Stimulated activated CD4-positive, alpha-beta T cell treated with anti-CD3 and anti-CD28 coated beads, TNF-alpha, amount 100 ng/mL, for 1 hour (primary cell): ENCODE measurements at regions not wholly inside any gene's neighbourhood (a gene's known extent, or its start where the extent isn't known, plus 50 kb on each side); places are given as distances from the start of the nearest gene placed in this dataset.
A peak's percentile ranks its signal among the peaks of the same experiment; 100 is the strongest.
"Not testable (repeated sequence)": the region's sequence is repeated elsewhere in the genome, so short reads cannot be mapped to it uniquely, and the experiment has no call there.

Experiments
- DNase-seq, 3 donors: peaks; one replicate each; pipeline ENCODE4 v3.0.0-alpha.2; 2020; ENCODE audit warnings: low read depth in 3 of 3, low spot score in 1 of 3

DNA sequence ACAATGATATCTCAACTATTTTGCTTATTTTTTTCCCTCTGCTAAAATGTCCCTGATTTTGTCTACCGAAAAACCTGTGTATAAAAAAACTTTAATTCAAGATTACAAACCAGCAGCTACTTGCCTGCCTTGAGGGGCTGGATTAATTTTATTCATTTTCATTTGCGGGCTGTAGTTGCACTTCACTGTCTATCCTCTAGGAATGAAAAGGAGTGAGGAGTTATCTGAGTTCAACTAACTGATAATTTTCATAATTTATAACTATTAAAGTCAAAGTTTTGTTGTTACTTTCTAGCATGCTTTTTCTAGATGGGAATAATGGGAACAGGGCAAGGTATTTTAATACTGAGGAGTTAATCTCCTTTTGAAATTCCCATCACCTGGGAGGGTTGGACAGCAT lies 50.3 kb upstream of the AGTPBP1 start:
- DNase-seq: not testable (repeated sequence)

- DNase-seq: not testable (repeated sequence)
Measured at GRCh38 chr9:85802978-85803695, 61.4 kb upstream of the AGTPBP1 start.

DNA sequence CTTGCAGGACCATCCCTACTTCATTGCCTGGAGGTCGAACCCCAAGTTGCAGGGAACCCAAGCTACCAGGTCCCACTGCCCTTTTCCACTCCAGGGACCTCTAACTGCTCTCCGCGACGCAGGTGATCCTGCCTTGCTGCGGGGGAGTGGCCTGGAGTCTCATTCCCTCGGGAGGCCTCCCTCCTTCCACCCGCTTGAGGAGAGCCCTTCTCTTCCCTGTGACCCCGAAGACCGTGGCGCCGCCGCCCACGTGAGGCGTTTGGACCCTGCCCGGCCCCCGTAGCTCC lies 63.0 kb upstream of the AGTPBP1 start:
- not testable (repeated sequence) for DNase-seq

DNA sequence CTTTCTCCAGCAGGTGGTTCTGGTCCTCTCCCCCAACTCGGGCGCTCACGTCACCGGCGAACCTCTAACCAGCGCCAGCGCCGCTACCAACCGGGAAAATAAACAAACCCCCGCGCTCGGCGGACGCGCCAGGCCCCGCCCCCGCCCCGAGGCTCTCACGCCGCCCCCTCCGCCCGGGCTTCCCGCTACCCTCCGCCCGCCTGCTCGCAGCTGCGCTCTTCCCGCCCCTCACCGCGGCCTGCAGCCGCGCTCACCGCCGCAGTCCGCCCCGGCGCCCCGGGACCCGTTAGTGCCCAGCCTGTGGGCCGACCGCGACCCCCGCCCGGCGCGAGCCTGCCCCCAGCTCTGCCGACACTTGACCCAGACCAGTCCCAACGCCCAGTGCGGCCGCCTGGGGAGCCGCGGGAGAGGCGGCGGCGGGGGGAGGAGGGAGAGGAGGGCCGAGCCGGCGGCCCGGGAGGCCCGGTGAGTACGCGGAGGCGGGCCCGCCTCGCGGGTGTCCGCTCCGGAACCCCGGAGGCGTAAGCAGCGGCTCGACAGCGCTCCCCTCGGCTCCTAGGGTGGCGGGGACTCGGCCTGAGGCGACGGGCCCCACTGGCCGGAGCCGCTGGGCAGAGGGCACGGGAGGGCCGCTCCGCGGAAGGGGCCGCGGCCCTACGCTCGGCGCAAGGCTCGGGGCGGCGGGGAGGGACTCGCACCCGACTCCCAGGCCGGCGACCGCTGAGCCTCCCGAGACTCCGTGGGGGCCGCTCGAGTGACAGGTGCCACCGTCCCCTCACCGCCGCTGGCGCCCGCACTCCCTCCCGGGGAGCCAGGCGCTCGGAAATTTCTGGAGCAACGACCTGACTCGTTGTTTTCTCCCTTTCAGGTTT lies 63.6 kb upstream of the AGTPBP1 start:
- peak; percentile 21 to 54 (median 53) for DNase-seq

GRCh38 chr9:85808329-85808728 lies 66.6 kb upstream of the AGTPBP1 start:
- DNase-seq: not testable (repeated sequence)

GRCh38 chr9:85813388-85813787 lies 71.6 kb upstream of the AGTPBP1 start:
- not testable (repeated sequence) for DNase-seq

- not testable (repeated sequence) for DNase-seq
Measured at GRCh38 chr9:85814800-85815199, 73.0 kb upstream of the AGTPBP1 start.

DNA sequence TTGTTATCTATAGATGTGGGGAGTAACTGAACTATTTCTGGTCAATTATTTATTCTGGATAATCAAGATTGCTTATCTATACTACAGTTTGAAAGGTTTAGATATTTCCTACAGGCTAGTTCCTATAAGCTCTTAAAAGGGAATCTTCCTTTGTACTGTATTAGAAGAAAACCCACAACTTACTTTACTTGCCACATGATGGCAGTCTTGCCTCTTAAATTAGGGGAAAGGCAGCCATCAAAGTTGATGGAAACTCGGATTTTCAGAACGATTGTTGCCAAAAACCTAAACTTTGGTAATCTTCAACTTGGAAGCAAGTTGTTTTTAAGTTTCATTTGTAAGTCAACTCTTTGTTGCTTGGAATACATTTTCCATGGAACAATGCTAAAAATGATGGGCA lies 77.2 kb upstream of the AGTPBP1 start:
- DNase-seq: not testable (repeated sequence)

DNA sequence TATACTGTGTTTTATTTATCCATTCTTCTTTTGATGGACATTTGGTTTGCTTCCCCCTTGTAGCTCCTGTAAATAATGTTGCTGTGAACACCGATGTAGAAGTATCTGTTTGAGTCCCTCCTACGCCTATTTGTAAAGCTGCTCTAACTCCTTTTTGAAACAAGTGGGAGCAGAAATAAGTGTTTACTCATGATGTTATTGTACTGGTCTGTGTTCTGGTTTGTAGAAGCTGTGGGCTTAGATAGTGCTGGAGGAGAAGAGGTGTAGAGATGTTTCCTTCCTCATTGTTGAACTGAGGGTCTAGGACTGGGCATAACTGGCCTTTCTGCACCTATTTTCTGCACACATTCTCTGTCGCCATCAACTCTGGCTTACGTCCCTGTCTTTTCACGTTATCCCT lies 78.8 kb upstream of the AGTPBP1 start:
- not testable (repeated sequence) for DNase-seq

DNA sequence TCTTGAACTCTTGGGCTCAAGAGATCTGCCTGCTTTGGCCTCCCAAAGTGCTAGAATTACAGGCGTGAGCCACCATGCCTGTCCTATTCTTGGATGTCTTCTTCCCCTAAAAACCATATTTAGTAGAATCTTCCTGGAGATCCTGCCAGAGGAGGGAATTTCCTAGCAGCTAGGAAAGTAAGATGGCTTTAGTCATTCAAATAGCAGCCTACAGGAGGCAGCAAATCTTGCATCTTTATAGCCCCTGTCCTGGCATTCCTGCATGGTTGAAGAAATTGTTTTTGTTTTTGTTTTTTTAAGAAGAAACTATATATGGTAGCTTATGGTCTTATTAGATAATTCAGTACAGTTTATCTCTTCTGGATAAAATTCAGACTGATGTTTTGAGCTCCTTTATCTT lies 83.2 kb upstream of the AGTPBP1 start:
- not testable (repeated sequence) for DNase-seq

DNA sequence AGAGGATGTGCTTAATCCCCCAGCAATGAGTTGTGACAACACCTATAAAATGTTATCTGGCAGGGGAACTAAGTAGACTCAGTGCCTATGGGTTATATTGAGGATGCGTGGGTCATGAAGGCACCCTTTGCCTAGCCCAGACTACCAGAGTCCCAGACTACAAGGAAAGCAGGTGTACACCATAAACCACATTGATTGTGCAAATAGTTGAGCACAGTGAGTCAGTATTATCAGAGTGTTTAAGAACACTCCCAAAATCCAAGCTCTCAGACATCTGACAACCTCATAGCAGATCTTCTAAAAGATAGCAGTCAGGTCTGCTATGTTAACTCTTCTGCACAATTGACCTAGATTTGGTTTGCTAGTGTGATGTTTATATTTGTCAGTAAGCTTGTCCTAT lies 92.8 kb upstream of the AGTPBP1 start:
- DNase-seq: not testable (repeated sequence)

DNA sequence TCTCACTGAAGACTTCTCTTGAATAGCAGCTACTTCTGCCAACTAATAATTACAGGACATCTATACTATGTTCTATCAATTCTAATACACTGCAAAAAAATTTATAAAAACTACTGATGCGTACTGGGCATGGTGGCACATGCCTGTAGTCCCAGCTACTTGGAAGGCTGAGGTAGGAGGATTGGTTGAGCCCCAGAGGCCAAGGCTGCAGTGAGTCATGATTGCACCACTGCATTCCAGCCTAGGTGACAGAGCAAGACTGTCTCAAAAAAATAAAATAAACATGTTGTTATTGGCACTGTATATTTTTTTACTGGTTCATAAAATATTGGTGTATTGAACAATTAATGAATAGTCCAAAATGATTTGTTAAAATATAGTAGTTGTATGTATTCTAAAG lies 97.0 kb upstream of the NAA35 start:
- DNase-seq: not testable (repeated sequence)

- DNase-seq: not testable (repeated sequence)
Measured at GRCh38 chr9:85847782-85848181, 93.2 kb upstream of the NAA35 start.

- no peak for DNase-seq
Measured at GRCh38 chr9:85858056-85858750, 82.7 kb upstream of the NAA35 start.

- DNase-seq: no peak
Measured at GRCh38 chr9:85859765-85860164, 81.2 kb upstream of the NAA35 start.

- DNase-seq: not testable (repeated sequence)
Measured at GRCh38 chr9:85861882-85862281, 79.1 kb upstream of the NAA35 start.

DNA sequence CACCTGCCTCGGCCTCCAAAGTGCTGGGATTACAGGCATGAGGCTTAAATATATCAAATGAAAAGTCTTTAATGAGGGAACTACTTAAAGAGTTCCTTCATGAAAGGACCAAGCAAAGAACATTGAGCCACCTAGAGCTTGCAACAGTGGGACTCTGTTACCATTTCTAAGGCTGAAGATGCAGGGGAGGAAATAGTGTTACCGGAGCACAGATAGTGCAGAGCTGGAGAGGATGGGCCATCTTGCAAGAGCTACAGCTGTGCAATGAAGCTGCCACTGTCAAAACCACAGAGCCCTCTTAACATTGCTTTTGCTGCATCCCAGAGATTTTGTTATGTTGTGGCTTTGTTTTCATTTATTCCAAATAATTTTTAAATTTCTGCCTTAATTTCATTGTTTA lies 77.1 kb upstream of the NAA35 start:
- no peak for DNase-seq

DNA sequence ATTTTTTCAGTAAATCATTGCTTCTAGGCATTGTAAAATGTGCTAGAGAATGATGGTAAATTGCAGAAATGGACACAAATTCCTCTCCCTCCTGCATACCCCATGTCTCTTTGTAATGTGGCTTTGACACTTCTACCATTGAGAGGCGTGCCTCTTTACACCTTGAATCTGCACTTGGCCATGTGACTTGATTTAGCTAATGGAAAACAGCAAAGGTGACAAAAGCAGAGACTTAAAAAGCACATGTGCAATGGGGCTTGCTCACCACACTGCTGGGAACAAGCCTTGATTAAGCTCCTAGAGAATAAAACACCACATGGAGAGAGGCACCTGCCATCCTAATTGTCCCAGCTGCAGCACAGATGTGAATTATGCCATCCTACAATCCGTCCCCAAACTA lies 69.9 kb upstream of the NAA35 start:
- DNase-seq: no peak

DNA sequence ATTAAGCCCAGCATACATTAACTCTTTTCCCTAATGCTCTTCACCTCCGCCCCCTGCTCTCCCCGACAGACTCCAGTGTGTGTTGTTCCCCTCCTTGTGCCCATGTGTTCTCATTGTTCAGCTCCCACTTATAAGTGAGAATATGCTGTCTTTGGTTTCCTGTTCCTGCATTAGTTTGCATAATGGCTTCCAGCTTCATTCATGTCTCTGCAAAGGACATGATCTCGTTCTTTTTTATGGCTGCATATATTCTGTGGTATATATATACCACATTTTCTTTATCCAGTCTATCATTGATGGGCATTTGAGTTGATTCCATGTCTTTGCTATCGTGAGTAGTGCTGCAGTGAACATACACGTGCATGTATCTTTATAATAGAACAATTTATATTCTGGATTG lies 69.3 kb upstream of the NAA35 start:
- not testable (repeated sequence) for DNase-seq

DNA sequence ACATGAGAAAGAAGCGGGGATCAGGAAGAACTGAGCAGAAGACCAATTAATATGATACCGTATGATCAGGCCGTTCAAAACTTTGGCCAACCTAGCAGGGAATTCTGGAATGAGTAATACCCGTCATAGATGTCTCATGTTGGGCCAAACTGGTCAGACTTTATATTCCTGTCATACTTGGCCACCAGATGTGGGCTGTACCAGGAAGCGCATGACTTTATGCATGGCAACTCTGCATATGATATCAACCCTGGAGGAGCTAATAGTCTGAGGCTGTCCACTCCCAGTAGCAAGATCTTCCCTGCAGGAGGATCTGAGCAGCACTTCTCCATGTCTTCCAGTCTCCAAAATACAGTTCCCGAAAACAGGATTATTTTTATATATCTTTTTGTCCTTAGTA lies 68.5 kb upstream of the NAA35 start:
- no peak for DNase-seq

- DNase-seq: no peak
Measured at GRCh38 chr9:85876628-85877027, 64.3 kb upstream of the NAA35 start.
